ENCODE measurements at regions not wholly inside any gene's neighbourhood (a gene's known extent, or its start where the extent isn't known, plus 50 kb on each side); places are given as distances from the start of the nearest gene placed in this dataset.

DNA sequence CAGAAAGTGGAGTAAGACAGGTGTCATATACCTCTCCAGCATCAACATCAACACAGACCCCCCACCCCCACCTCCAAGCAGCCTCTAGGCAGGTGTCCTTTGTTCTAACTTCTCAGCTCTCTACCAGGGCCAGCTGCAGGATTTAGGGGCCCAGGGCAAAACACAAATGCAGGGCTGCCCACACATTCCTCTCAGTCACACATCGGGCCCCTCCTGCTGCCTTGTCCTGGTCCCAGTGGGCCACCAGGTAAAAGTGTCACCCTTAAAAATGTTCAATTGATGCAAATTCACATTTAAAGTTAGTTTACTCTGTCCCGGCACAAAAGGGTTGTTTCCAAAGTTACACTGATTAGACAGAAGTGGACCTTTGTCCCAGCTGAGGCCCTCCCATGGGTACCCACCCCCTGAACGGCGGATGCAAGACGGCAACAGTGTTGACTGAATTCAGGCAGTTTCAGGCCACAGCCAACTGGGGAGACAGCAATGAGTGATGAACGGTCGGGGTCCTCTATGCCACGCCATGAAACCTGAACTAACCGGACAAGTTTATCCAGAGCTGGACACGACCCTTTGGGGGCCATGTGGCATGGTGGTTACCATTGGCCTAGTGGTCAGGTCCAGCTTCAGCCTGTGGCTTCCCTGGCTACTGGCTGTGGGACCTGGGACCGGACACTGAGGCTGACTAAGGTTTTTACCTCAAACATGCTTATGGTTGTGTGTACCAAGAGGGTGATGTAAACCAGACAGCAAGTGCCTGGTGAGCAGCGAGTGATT, 52.2 kb upstream of the UNC93A start:
- TF ChIP-seq CTCF (IDR thresholded peaks at IDR 0.05) (no peak), POLR2A (IDR thresholded peaks at IDR 0.05) (no peak)

Measured in right lobe of liver (tissue), 4 donors.